Stimulated activated CD4-positive, alpha-beta T cell treated with anti-CD3 and anti-CD28 coated beads, Interleukin-12 subunit alpha, Interleukin-12 subunit beta, amount 100 ng/mL, for 4 hours (primary cell): ENCODE measurements at regions not wholly inside any gene's neighbourhood (a gene's known extent, or its start where the extent isn't known, plus 50 kb on each side); places are given as distances from the start of the nearest gene placed in this dataset.
"Not testable (repeated sequence)": the region's sequence is repeated elsewhere in the genome, so short reads cannot be mapped to it uniquely, and the experiment has no call there.

Source experiments
- DNase-seq: peaks from one replicate; pipeline ENCODE4 v3.0.0-alpha.2; 2020

GRCh38 chr16:52976539-52977167, 76.0 kb downstream of the CHD9NB start:
- DNase-seq: no peak

GRCh38 chr16:52967744-52968143, 85.0 kb downstream of the CHD9NB start:
- no peak for DNase-seq

DNA sequence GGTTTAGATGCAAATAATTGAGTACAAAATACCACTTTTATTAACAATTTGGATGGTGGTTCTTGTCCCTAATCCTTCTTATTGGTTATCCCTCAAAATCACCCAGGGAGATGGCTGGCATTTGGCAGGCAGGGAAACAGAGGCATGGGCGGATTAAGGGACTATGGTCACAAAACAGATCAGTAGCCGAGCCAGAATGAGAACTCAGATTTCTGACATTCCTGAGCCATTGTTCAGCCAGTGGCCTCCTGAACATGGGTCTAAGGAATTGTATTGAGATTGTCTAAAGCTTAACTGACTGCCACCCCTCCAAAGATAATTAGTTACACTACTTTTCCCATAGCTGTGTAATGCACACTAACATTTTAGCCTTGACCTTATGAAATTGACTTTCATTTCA, 88.4 kb downstream of the CHD9NB start:
- DNase-seq: no peak

- no peak for DNase-seq
These were observed 88.8 kb downstream of the CHD9NB start for GRCh38 chr16:52963855-52964242.

GRCh38 chr16:52963212-52963854, 89.4 kb downstream of the CHD9NB start:
- no peak for DNase-seq

DNA sequence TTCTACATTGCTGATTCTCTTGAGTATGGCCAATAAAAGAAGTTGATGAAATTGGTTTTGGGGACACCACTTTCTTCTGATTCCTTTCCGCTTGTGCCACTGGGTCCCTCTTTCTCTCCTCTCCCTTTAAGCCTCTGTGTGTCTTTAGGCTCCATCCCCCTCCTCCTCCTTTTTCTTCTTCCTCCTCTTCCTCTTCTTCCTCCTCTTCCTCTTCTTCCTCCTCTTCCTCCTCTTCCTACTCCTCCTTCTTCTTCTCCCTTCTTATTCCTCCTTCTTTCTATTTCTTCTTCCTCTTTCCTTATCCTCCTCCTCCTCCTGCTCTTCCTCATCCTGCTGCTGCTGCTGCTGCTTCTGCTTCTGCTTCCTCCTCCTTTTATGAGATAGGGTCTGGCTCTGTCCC, 93.7 kb downstream of the CHD9NB start:
- DNase-seq: no peak

DNA sequence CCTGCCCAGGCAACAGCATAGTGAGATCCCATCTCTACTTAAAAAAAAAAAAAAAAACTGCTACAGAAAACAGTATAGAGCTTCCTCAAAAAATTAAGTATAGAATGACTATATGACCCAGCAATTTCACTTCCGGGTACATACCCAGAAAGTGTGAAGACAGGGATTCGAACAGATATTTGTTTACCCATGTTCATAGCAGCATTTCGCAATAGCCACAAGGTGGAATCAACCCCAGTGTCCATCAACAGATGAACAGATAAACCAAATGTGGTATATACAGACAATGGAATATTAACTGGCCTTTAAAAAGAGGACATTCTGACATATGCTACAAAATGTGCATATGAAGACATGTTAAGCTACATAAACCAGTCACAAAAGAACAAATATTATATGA, 95.5 kb downstream of the CHD9NB start:
- DNase-seq: no peak

GRCh38 chr16:52956044-52956443, 96.7 kb downstream of the CHD9NB start:
- no peak for DNase-seq

- no peak for DNase-seq
These were observed 99.5 kb downstream of the CHD9NB start for GRCh38 chr16:52953215-52953614.

DNA sequence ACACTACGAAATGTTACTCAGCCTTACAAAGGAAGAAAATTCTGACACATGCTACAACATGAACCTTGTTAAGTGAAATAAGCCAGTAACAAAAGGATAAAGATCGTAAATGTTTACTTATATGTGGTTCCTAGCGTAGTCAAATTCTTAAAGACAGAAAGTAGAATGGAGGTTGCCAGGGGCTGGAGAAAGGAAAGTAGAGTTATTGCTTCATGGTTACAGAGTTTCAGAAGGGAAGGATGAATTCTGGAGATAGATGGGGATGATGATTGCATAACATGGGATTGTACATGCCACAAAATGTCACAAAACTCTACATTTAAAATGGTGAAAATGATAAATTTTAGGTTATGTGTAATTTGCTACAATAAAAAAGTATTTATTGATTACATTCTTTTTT, 103.8 kb downstream of the CHD9NB start:
- no peak for DNase-seq

DNA sequence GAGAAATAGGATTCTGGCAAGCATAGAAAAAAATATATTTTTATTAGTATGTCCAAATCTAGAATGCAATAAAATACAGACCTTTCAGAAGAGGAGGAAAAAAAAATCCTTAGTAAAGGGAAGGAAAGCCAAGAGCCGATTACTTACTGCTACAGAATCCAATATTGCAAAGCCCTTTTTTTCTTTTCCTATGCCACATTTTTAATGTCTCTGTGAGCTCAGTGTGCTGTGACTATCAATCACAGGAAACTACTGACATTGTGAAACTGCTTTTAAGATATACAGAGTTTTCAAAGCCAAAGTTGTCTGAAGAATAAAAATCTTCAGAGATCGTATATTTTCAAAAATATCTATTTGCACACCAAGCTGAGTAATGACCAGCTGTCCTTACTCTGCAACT, 120.4 kb downstream of the CHD9NB start:
- no peak for DNase-seq

GRCh38 chr16:52929478-52930400, 123.0 kb downstream of the CHD9NB start:
- no peak for DNase-seq

- DNase-seq: no peak
These were observed 123.7 kb downstream of the CHD9NB start for GRCh38 chr16:52928955-52929354.

DNA sequence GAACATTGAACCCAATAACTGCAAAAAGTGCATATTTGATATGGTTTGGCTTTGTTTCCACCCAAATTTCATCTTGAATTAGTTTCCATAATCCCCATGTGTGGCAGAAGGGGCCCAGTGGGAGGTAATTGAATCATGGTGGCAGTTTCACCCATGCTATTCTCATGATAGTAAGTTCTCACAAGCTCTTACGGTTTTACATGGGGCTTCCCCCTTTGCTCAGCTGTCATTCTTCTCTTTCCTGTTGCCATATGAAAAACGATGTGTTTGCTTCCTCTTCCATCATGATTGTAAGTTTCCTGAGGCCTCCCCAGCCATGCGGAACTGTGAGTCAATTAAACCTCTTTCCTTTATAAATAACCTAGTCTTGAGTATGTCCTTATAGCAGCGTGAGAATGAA, 127.6 kb downstream of the CHD9NB start:
- no peak for DNase-seq

DNA sequence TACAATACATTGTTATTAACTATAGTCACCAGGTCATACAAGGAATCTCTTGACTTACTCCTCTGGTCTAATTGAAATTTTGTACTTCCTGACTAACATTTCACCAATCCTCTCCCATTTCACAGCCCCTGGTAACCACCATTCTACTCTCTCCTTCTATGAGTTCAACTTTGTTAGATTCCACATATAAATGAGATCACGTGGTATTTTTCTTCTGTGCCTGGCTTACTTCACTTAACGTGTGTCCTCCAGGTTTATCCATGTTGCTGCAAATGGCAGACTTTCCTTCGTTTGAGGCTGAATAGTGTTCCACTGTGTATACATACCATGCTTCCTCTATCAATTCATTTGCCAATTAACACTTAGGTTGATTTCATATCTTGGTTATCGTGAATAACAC, 128.5 kb downstream of the CHD9NB start:
- DNase-seq: no peak

- DNase-seq: no peak
These were observed 131.6 kb downstream of the CHD9NB start for GRCh38 chr16:52921104-52921503.

GRCh38 chr16:52920331-52920730, 132.4 kb downstream of the CHD9NB start:
- DNase-seq: no peak

DNA sequence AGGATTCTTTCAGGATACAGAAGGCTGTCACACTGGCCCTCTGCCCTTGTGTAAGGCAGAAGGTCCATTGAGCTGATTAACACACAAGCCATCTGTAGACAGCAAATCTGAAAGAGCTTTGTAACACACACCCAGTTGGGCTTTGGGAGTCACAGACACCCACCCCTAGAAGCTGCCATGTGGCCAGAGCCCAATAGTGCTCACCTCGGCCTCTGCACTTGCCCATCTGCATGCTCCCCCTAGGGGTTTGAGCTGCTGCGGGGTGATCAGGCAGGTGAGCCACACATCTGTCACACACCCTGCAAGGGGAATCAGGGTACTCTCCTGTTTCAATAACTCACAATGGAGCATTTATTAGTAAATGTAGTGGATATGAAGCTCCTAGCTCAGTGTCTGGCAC, 138.3 kb downstream of the CHD9NB start:
- no peak for DNase-seq

GRCh38 chr16:52912565-52913173, 140.0 kb downstream of the CHD9NB start:
- peak; percentile 7 for DNase-seq

GRCh38 chr16:52908057-52908456, 144.6 kb downstream of the CHD9NB start:
- not testable (repeated sequence) for DNase-seq

- DNase-seq: no peak
These were observed 146.4 kb downstream of the CHD9NB start for GRCh38 chr16:52906281-52906680.

- DNase-seq: no peak
These were observed 156.1 kb downstream of the CHD9NB start for GRCh38 chr16:52896478-52897164.

DNA sequence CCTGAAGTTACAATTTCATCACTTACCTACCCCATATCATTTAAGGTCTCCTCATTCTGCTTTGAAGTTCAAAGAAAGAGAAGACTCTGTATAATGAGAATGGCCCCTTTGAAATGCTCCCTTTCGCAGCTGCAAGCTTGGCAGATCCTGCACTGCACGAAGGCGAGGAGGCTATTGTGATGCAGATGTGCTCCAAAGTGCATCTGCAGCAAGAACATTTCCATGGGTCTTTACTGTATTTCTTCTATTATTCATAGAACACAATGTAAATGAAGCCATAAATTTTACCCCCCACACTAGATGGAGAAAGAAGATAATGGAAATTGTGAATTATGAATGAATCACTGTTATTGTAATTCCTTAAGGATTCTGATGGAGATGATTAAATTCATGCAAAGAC, 178.7 kb downstream of the CHD9NB start:
- no peak for DNase-seq
